ENCODE measurements at regions not wholly inside any gene's neighbourhood (a gene's known extent, or its start where the extent isn't known, plus 50 kb on each side); places are given as distances from the start of the nearest gene placed in this dataset.
A peak's percentile ranks its signal among the peaks of the same experiment; 100 is the strongest.

GRCh38 chr13:22276616-22277015 is 605.7 kb downstream of the FGF9 start:
- no peak overlapping the region for H3K27ac ChIP-seq (ENCODE audit: low read depth, low read length)
- no peaks in the 10 kb centered on the region for H4K20me1 ChIP-seq (ENCODE audit: insufficient read depth, low read length)
- H3K4me3 Mint-ChIP-seq (ENCODE audit: unreplicated experiment) = no peak overlapping the region
- no peaks in the 10 kb centered on the region for H3K79me2 ChIP-seq (ENCODE audit: insufficient read depth, low read length)
- no peaks in the 10 kb centered on the region for H3K36me3 Mint-ChIP-seq (ENCODE audit: low read depth, unreplicated experiment)
- no peak overlapping the region for H2AFZ ChIP-seq (ENCODE audit: low read depth, low read length)
- no peaks in the 10 kb centered on the region for H3K27me3 ChIP-seq (ENCODE audit: insufficient read depth, low read length)
- DNase-seq (ENCODE audit: low read depth) (no peak), FAIRE-seq (no peak)
- no peaks in the 10 kb centered on the region for H3K36me3 ChIP-seq (ENCODE audit: insufficient read depth, low read length)
- peaks cover 3% of the 10 kb centered on the region for H3K9me3 ChIP-seq (ENCODE audit: insufficient read depth, low read depth, low read length)
- H3K4me2 ChIP-seq (ENCODE audit: low read length) = no peak overlapping the region
- no peak overlapping the region for H3K9ac ChIP-seq (ENCODE audit: low read length)
- no peaks in the 10 kb centered on the region for H3K4me1 Mint-ChIP-seq (ENCODE audit: low read depth, unreplicated experiment)
- no peaks in the 10 kb centered on the region for H3K27me3 Mint-ChIP-seq (ENCODE audit: low read depth, unreplicated experiment)
- H3K27ac Mint-ChIP-seq (ENCODE audit: unreplicated experiment) = no peak overlapping the region
- TF ChIP-seq EZH2 (IDR thresholded peaks at IDR 0.05; ENCODE audit: insufficient read depth, low read length) = no peak
- TF ChIP-seq CTCF (IDR thresholded peaks at IDR 0.05; ENCODE audit: insufficient read depth, low read depth, low read length) = no peak
- no peaks in the 10 kb centered on the region for H3K9me3 Mint-ChIP-seq (ENCODE audit: unreplicated experiment)
- H3K4me1 ChIP-seq (ENCODE audit: insufficient read depth, low read length) = no peaks in the 10 kb centered on the region
- no peak overlapping the region for H3K4me3 ChIP-seq (ENCODE audit: insufficient read depth, low read depth, low read length)

DNA sequence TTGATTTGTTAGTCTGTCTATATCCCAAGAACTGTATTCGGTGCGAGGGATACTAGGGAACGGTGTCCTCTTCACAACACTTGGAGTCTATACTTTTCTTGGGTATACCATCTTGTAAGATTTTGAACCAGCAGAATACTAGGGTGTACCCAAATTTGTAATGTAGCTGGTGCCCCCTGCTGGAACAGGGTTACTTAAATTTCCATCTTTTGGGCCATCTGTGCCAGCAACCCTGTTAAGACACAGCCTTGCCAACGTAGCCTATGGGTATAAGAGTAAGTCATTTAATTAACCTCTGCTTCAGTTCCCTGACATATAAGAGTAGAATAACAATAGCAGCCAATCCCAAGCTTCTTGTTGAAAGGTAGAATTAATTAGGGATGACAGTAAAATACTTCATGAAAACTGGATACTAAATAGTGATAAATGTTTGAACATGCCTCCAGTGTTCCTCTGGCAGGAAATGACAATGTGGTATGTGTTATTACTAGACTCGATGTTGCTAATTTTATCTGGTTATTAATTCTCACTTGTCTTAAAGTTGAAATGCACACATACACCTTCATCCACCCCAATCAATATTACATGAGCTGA is 607.6 kb downstream of the FGF9 start:
- Histone ChIP-seq H3K27ac (ENCODE audit: low read depth, low read length) (no peak overlapping the region), H2AFZ (ENCODE audit: low read depth, low read length) (no peak overlapping the region), H3K36me3 (ENCODE audit: insufficient read depth, low read length) (no peaks in the 10 kb centered on the region), H3K79me2 (ENCODE audit: insufficient read depth, low read length) (no peaks in the 10 kb centered on the region), H3K9ac (ENCODE audit: low read length) (no peak overlapping the region), H3K4me3 (ENCODE audit: insufficient read depth, low read depth, low read length) (no peak overlapping the region), H3K4me2 (ENCODE audit: low read length) (no peak overlapping the region), H4K20me1 (ENCODE audit: insufficient read depth, low read length) (no peaks in the 10 kb centered on the region), H3K27me3 (ENCODE audit: insufficient read depth, low read length) (no peaks in the 10 kb centered on the region), H3K4me1 (ENCODE audit: insufficient read depth, low read length) (no peaks in the 10 kb centered on the region), H3K9me3 (ENCODE audit: insufficient read depth, low read depth, low read length) (peaks cover 3% of the 10 kb centered on the region)
- Mint-ChIP-seq H3K36me3 (ENCODE audit: low read depth, unreplicated experiment) (no peaks in the 10 kb centered on the region), H3K4me1 (ENCODE audit: low read depth, unreplicated experiment) (no peaks in the 10 kb centered on the region), H3K4me3 (ENCODE audit: unreplicated experiment) (no peak overlapping the region), H3K27me3 (ENCODE audit: low read depth, unreplicated experiment) (no peaks in the 10 kb centered on the region), H3K27ac (ENCODE audit: unreplicated experiment) (no peak overlapping the region), H3K9me3 (ENCODE audit: unreplicated experiment) (no peaks in the 10 kb centered on the region)
- DNase-seq (ENCODE audit: low read depth) (no peak), FAIRE-seq (no peak)
- TF ChIP-seq CTCF (IDR thresholded peaks at IDR 0.05; ENCODE audit: insufficient read depth, low read depth, low read length) = peak; percentile 6
- no peak for TF ChIP-seq EZH2 (IDR thresholded peaks at IDR 0.05; ENCODE audit: insufficient read depth, low read length)

GRCh38 chr13:22285867-22286266 is 615.0 kb downstream of the FGF9 start:
- no peaks in the 10 kb centered on the region for H3K36me3 ChIP-seq (ENCODE audit: insufficient read depth, low read length)
- H3K9ac ChIP-seq (ENCODE audit: low read length) = no peak overlapping the region
- Mint-ChIP-seq H3K4me1 (ENCODE audit: low read depth, unreplicated experiment) (no peaks in the 10 kb centered on the region), H3K9me3 (ENCODE audit: unreplicated experiment) (no peaks in the 10 kb centered on the region), H3K27ac (ENCODE audit: unreplicated experiment) (peak overlapping the region; percentile 38), H3K27me3 (ENCODE audit: low read depth, unreplicated experiment) (peaks cover 4% of the 10 kb centered on the region), H3K4me3 (ENCODE audit: unreplicated experiment) (no peak overlapping the region), H3K36me3 (ENCODE audit: low read depth, unreplicated experiment) (no peaks in the 10 kb centered on the region)
- H2AFZ ChIP-seq (ENCODE audit: low read depth, low read length) = no peak overlapping the region
- no peak for FAIRE-seq
- DNase-seq (ENCODE audit: low read depth) = no peak
- no peak overlapping the region for H3K4me2 ChIP-seq (ENCODE audit: low read length)
- no peak for TF ChIP-seq CTCF (IDR thresholded peaks at IDR 0.05; ENCODE audit: insufficient read depth, low read depth, low read length)
- no peak for TF ChIP-seq EZH2 (IDR thresholded peaks at IDR 0.05; ENCODE audit: insufficient read depth, low read length)
- H3K4me3 ChIP-seq (ENCODE audit: insufficient read depth, low read depth, low read length) = no peak overlapping the region
- H3K9me3 ChIP-seq (ENCODE audit: insufficient read depth, low read depth, low read length) = peaks cover 3% of the 10 kb centered on the region
- H4K20me1 ChIP-seq (ENCODE audit: insufficient read depth, low read length) = no peaks in the 10 kb centered on the region
- no peaks in the 10 kb centered on the region for H3K79me2 ChIP-seq (ENCODE audit: insufficient read depth, low read length)
- H3K27me3 ChIP-seq (ENCODE audit: insufficient read depth, low read length) = no peaks in the 10 kb centered on the region
- no peaks in the 10 kb centered on the region for H3K4me1 ChIP-seq (ENCODE audit: insufficient read depth, low read length)
- no peak overlapping the region for H3K27ac ChIP-seq (ENCODE audit: low read depth, low read length)
